ENCODE measurements at regions not wholly inside any gene's neighbourhood (a gene's known extent, or its start where the extent isn't known, plus 50 kb on each side); places are given as distances from the start of the nearest gene placed in this dataset.

DNA sequence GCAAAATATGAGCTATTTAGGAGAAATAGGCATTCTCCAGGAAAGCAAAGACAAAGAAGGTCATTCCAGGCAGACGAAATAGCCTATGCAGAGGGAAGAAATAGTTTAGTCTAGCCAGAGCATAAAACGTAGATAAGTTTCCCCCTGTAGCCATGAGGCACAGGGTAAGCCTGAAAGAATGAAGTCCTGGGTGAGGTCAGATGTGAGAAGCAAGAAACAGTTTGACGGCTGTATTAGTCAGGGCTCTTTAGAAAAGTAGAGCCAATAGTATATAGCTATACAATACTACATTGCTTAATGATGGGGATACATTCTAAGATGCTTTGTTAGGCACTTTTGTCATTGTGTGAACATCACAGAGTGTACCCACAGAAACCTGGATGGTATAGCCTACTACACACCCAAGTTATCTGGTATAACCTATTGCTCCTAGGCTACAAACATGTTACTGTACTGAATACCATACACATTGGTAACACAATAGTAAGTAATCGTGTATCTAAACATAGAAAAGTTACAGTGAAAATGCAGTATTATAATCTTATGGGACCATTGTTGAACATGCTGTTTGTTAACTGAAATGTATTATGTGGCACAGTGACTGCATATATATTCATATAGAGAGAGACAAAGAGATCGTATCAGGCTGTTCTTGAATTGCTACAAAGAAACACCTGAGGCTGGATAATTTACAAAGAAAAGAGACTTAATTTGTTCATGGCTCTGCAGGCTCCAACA is 59.3 kb upstream of the WDFY2 start:
- Histone ChIP-seq H3K36me3 (no peaks in the 10 kb centered on the region), H3K27me3 (no peaks in the 10 kb centered on the region), H3K4me1 (no peaks in the 10 kb centered on the region), H3K9me3 (no peaks in the 10 kb centered on the region), H3K4me3 (no peak overlapping the region), H3K27ac (no peak overlapping the region)
- intact Hi-C loops (cut with DNase I; ENCODE audit: low total_unique reads), result no loop called here
- TF ChIP-seq, protein P1, sequence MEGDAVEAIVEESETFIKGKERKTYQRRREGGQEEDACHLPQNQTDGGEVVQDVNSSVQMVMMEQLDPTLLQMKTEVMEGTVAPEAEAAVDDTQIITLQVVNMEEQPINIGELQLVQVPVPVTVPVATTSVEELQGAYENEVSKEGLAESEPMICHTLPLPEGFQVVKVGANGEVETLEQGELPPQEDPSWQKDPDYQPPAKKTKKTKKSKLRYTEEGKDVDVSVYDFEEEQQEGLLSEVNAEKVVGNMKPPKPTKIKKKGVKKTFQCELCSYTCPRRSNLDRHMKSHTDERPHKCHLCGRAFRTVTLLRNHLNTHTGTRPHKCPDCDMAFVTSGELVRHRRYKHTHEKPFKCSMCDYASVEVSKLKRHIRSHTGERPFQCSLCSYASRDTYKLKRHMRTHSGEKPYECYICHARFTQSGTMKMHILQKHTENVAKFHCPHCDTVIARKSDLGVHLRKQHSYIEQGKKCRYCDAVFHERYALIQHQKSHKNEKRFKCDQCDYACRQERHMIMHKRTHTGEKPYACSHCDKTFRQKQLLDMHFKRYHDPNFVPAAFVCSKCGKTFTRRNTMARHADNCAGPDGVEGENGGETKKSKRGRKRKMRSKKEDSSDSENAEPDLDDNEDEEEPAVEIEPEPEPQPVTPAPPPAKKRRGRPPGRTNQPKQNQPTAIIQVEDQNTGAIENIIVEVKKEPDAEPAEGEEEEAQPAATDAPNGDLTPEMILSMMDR (IDR thresholded peaks at IDR 0.05), result no peak
- DNase-seq, result no peak

DNA sequence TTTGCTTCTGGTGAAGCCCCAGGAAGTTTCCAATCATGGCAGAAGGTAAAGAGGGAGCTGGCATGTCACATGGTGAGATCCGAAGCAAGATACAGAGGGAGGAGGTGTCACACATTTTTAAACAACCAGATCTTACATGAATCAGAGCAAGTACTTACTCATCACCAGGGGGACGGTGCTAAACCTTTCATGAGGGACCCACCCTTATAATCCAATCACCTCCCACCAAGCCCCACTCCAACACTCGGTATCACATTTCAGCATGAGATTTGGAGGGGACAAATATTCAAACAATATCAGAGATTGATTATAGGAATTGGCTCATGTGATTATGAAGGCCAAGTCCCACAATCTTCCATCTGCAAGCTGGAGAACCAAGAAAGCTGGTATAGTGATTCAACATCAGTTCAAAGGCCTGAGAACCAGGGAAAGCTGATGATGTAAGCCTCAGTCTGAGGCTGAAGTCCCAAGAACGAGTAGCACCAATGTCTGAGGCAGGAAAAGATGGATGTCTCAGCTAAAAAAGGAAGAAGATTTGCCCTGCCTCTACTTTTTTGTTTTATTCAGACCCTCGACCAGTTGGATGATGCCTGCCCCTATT is 58.6 kb upstream of the WDFY2 start:
- intact Hi-C loops (cut with DNase I; ENCODE audit: low total_unique reads), result no loop called here
- DNase-seq, result no peak

DNA sequence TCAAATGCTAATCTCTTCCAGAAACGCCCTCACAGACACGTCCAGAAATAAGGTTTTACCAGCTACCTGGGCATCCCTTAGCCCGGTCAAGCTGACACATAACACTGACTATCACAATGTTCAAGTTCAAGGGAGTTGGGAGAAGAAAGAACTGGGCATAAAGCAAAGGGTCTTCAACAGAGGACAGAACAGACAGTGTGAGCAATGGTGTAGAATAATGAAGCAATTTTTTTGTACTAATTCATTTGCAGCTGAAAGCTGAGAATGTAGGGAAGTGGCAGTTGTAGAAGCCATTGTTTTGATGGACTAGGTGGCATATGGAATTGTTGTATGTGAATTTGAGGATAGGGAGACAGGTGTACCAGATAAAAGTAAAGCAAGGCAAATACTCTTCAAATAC is 58.1 kb upstream of the WDFY2 start:
- H3K9me3 ChIP-seq, result no peaks in the 10 kb centered on the region
- intact Hi-C loops (cut with DNase I; ENCODE audit: low total_unique reads), result no loop called here
- H3K36me3 ChIP-seq, result no peaks in the 10 kb centered on the region
- no peaks in the 10 kb centered on the region for H3K27me3 ChIP-seq
- H3K4me1 ChIP-seq, result no peaks in the 10 kb centered on the region
- TF ChIP-seq, protein P1 (IDR thresholded peaks at IDR 0.05), result no peak
- H3K4me3 ChIP-seq, result no peak overlapping the region
- no peak overlapping the region for H3K27ac ChIP-seq
- DNase-seq, result no peak

More for the DNA sequence above, 58.6 kb upstream of the WDFY2 start:
- no peaks in the 10 kb centered on the region for H3K36me3 ChIP-seq
- no peak overlapping the region for H3K27ac ChIP-seq
- TF ChIP-seq, protein P1 (IDR thresholded peaks at IDR 0.05), result no peak
- H3K27me3 ChIP-seq, result no peaks in the 10 kb centered on the region
- H3K4me1 ChIP-seq, result no peaks in the 10 kb centered on the region
- H3K9me3 ChIP-seq, result no peaks in the 10 kb centered on the region
- no peak overlapping the region for H3K4me3 ChIP-seq

DNA sequence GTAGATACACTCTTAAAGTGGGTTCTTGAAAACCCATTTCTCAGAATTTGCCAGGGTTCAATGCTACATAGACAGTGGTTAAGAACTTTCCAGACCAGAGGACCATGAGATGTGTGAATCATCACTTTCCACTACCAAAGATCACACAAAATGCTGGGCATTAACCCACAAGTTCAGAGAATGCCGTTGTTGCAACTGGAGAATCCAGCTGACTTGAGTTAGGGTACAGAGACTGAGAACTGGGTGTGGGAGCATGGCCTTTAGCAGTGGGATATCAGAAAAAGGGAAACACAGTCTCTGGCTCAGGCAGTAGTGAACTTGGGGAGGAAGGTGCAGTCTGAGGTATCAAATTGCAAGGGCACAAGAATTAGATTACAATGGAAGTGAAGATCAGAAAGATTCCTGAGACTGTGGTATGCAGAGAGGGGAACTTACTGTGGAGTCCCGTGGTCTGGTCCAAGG is 51.5 kb upstream of the WDFY2 start:
- Histone ChIP-seq H3K4me1 (no peaks in the 10 kb centered on the region), H3K9me3 (no peaks in the 10 kb centered on the region), H3K27me3 (no peaks in the 10 kb centered on the region), H3K4me3 (no peak overlapping the region), H3K27ac (no peak overlapping the region), H3K36me3 (no peaks in the 10 kb centered on the region)
- TF ChIP-seq, protein P1 (IDR thresholded peaks at IDR 0.05), result no peak
- no peak for DNase-seq
- intact Hi-C loops (cut with DNase I; ENCODE audit: low total_unique reads), result no loop called here

DNA sequence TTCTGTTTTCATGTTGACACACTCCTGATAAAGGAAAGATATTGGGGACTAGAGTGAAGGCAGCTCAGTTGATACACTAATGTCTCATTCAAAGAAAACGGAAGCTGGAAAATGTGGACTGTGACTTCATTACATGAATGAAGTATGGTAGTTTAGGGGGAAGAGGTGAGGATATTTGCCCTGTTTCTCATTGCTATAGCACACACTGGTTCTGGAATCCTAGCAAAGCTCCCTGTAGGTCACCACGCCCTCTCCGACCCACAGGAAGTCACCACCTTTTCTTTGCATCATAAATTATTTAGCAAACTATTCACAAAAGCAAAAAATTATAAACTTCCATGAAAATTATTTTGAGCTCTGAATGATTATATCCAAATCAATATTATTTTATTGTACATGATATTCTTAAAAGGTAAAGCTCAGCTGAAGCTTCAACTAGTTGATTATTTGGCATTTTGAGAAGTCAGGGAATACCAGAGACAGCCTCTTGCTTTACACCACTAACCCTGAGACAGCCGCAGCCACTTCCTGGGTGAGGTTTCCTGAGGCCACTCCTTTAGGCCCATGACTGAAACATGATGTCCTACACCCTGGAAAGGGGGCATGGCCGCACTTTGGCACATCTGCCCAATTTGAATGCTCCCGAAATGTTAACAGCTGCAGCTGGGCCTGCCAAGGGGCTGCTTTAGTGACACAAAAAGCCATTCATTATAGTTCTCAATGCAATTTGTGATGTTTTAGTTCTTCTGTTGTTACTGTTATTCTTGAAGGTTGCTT is 50.0 kb upstream of the WDFY2 start:
- H3K27me3 ChIP-seq, result no peaks in the 10 kb centered on the region
- no peaks in the 10 kb centered on the region for H3K36me3 ChIP-seq
- TF ChIP-seq, protein P1 (IDR thresholded peaks at IDR 0.05), result no peak
- no peak overlapping the region for H3K4me3 ChIP-seq
- DNase-seq, result peak in 1 of 2 donors; percentile 70
- no peak overlapping the region for H3K27ac ChIP-seq
- no peaks in the 10 kb centered on the region for H3K4me1 ChIP-seq
- intact Hi-C loops (cut with DNase I; ENCODE audit: low total_unique reads), result no loop called here
- H3K9me3 ChIP-seq, result no peaks in the 10 kb centered on the region

Measured in tibial artery (tissue), 4 donors.